Hepatic stellate cell (primary cell): ENCODE measurements at regions not wholly inside any gene's neighbourhood (a gene's known extent, or its start where the extent isn't known, plus 50 kb on each side); places are given as distances from the start of the nearest gene placed in this dataset.
"Not testable (repeated sequence)": the region's sequence is repeated elsewhere in the genome, so short reads cannot be mapped to it uniquely, and the experiment has no call there.

Experiments
- DNase-seq: peaks from one replicate; pipeline ENCODE4 v3.0.0; 2011; ENCODE audit warnings: low spot score

DNA sequence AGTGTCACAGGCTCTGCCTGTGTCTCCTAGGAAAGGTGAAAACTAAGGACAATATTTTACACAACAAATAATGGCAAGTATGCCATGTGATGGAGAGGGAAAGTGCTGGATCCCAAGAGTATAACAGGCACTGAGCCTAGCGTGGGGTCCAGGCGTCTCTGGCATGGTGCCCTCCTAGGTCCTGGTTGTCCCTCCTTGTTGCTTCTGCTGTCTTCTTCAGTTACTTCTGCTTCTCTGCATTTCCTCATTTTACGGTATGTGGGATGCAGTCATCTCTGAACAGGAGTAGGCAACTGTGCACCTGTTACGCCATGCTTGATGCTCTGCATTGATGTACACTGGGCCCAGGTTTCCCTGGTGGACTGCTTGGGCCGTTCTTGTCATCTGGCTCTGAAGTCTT, 1480.8 kb downstream of the FOXD4L5 start:
- not testable (repeated sequence) for DNase-seq

DNA sequence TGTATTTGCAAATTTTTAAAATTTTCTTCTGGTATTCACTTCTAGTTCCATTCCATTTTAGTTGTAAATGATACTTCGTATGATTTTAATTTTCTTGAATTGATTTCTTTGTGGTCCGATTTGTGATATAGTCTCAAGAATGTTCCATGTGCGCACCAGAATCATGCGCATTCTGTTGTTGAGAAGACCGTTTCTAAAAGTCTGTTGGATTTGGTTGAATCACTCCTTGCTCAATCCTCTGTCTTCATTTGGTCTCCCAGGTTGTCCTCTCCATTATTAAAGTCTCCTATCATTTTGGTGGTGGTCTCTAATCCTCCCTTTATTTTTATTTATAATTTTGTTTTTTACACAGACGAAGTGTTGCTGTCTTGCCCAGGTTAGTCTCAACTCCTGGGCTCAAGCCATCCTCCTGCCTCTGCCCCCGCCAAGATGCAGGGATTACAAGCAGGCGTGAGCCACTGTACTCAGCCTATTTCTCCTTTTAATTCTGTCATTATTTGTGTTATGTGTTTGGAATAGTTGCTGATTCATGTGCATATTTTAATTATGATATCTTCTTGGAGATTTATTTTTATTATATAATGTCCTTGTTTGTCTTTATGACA, 1490.8 kb downstream of the FOXD4L5 start:
- DNase-seq: not testable (repeated sequence)

DNA sequence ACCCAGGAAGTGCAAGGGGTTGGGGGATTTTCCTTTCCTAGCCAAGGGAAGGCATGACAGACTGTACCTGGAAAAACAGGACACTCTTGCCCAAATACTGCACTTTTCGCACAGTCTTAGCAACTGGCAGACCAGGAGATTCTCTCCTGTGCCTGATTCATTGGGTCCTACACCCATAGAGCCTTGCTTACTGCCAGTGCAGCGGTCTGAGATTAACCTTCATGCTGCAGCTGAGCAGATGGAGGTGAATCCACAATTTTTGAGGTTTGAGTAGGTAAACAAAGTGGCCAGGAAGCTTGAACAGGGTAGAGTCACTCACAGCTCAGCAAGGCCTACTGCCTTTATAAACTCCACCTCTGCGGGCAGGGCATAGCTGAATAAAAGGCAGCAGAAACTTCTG, 1497.6 kb downstream of the FOXD4L5 start:
- not testable (repeated sequence) for DNase-seq

DNA sequence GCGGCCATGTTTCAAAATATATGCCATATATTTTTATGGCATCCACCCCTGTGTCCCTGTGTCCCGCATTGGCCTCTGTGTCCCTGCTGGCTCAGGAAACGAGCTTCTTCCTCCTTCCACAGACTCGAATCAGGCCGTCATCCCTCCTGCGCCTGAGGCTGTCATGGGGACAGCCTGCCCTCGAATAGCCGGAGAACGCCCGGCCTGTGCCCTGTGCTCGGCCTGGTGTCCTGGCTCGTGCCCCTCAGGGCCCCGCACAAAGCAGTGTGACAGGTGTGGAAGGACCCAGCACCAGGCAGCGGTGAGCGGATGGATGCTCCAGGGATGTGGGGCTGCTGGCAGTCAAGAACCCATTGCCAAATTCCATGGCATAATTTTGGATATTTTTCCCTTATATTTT, 1500.0 kb downstream of the FOXD4L5 start:
- DNase-seq: not testable (repeated sequence)

DNA sequence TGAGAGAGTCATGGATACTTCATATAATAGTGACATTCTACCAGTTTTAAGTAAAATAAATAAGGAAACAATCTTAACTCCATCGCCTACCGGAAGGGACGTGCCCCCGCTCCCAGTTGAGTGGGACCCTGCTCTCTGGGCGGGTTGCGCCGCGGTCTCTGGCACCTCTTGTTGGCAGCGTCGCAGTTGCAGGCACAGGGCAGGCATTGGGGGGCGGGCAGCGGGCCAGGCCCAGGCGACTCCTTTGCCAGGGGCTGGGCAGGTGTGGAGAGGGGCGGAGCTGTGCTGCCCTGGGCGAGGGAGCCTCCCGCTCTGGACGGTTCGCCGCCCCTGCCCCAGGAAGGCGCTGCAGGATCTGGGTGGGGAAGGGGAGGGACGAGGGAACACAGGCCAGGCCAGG, 1500.6 kb downstream of the FOXD4L5 start:
- DNase-seq: not testable (repeated sequence)

DNA sequence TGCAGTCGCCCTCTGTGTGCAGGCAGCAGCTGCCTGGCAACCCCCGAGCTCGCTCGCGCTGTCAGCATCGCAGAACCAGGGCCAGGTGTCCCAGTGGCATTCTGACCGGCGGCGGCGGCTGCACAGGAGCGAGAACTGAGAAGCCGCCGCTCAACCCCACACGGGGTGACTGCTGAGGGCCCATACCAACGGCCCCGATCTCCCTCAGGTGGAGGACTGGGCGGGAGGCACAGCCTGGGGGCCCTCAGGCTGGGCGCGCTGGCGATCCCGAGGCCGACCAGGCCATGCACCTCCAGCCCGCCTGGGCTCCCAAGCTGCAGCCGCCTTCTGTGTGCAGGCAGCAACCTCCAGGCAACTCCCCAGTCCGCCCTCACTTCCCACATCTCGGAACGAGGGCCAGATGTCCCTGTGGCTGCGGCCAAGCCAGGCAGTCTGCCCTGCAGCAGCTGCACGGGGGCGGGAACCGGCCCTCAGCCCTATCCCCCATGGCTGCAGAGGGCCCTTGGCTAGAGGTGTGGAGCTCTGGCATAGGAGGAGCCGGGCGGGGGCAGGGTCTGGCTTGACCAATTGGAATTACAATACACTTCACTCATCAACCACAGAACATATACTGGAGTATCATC, 1503.1 kb downstream of the FOXD4L5 start:
- DNase-seq: not testable (repeated sequence)

DNA sequence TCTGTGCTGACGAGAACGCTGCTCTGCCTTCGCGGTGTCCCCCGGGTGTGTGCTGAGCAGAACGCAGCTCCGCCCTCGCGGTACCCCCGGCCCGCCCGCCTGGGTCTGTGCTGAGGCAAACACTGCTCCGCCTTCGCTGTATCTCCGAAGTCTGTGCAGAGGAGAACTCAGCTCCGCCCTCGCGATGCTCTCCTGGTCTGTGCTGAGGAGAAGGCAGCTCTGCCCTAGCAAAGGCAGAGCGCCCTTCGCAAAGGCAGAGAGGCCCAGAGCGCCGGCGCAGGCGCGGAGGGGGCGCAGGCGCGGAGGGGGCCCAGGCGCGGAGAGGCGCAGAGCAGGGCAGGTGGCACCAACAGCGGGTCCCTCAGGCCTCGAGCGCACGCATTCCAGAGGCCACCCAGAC, 1503.6 kb downstream of the FOXD4L5 start:
- DNase-seq: not testable (repeated sequence)

DNA sequence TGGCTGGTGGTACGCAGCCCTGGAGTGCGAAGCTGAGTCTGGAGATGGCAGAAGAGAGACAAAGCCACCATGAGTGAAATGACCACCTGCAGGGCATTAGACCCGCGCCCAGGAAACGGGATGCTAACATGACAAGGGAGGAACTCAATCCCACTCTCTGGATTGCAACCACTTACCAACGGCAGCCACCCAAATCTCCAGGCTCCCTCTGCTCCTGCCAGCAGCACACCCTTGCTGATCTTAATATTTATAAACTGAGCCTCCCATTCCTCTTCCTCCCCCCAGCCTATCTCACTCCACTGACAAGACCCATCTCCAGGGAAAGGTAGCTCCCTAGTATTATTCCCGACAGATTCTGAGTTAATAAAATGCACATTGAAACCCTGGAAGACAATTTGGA, 1508.8 kb downstream of the FOXD4L5 start:
- not testable (repeated sequence) for DNase-seq

DNA sequence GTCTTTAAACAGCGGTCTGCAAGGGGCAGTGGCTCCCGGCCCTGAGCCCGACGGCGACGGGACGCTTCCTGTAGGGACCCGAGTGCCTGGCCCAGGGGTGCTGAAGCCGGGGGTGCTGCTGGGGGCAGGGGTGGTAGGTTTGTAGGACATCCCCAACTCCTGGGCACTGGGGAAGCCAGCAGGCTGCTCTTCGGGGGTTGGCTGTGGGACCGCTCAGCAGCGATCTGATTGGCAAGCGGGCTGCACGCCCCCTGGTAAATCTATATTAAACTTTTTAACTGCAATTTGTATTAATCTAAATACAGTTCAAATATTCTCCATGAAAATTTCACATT, 1510.0 kb downstream of the FOXD4L5 start:
- DNase-seq: not testable (repeated sequence)

DNA sequence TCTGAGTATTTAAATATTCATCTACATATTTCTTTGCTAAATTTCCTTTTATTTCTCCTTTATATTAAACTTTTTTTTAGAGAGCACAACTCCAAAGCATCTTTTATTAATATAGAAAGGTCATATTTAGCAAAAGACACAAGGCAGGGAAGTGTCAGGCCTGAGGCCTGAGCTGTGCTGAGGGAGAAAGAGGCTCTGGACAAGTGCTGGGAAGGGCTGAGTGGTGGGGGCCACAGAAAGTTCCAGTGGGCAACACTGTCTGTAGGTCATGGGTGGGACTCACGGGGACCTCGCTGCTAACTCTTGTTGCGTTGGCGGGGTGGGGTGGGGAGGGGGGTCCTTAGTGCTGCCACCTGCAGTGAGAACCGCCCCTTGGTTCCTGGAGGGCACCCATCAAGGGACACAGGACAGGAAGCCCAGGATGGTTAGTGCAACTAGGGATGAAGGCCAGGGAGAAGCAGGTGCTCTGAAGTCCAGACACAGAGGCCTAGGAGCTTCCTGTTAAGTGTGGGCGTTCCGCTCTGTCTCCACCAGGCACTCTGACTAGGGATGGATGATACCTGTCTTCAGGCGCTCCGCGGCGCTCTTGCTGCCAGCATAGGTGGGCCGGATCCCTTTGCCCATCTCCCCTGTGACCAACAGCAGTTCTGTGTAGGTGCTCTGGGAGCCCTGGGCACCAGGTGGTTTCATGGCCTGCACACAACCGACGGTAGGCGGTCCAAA, 1510.5 kb downstream of the FOXD4L5 start:
- not testable (repeated sequence) for DNase-seq

DNA sequence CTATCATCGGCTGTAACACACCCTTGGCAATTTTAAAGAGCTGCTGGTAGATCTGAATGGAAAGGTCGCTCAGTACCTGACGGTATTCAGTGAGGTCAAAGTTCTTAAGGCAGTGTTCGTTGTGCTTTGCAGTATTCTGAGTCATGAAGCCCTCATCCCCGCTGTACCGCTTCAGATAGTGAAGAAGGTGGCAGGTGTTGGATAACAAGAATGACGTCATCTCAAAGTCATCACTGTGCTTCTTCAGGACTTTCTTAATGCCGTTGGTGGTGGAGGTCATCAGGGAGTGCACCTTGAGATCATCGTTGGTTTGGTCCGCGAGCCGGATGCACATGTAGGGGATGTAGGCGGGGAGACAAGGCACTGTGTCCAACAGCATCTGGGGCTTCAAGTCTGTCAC, 1522.8 kb downstream of the FOXD4L5 start:
- DNase-seq: not testable (repeated sequence)

DNA sequence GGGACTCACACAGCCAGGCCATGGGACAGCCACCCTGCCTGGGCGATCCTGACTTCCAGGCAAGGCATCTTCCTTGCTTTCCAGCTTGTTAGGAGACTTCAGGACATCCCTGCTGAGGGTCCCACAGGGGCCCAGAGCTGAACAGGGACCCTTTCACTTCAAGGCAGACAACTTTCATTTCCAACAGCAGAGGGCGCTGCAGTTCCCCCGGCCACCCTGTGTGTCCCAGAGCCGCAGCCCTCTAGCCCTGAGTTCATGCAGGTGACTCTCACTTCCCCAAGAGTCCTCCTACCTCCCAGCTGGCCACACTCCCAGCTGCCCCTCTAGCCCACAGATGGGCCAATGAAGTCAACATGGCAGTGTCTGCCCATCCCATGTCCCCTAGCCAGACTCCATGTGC, 1556.0 kb downstream of the FOXD4L5 start:
- not testable (repeated sequence) for DNase-seq

DNA sequence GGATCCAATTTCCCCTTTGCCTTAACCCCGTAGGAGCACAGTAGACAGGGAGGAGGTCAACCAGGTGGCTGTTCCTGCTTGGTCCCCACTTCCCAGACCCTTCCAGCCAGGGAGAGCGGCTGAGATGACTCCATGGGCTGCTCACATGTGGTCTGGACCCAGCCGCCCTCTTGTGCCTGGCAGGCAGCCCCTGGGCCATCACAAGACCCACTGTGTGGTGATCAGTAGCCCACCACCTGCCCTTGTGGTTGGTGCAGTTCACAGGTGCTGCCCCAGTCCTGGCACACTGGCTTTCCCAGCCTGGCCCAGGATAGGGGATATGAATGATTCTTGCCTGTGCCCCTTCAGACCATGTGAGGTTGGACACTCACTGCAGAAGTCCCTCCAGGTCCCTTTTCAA, 1556.7 kb downstream of the FOXD4L5 start:
- no peak for DNase-seq

DNA sequence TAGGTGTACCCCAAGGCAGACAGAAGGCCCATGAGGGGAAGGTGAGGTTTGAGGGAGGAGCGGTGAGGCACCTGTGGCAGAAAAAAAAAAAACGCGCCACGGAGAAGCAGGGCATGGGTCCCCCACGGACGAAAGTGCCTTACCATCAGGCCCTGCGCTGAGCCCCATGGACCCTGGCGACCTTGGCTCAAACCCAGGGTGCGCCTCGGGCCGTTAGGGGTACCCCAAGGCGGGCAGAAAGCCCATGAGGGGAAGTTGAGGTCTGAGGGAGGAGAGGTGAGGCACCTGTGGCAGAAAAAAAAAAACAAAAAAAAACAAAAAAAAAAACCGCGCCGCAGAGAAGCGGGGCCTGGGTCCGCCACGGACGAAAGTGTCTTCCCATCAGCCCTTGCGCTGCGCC, 1576.7 kb downstream of the FOXD4L5 start:
- not testable (repeated sequence) for DNase-seq

DNA sequence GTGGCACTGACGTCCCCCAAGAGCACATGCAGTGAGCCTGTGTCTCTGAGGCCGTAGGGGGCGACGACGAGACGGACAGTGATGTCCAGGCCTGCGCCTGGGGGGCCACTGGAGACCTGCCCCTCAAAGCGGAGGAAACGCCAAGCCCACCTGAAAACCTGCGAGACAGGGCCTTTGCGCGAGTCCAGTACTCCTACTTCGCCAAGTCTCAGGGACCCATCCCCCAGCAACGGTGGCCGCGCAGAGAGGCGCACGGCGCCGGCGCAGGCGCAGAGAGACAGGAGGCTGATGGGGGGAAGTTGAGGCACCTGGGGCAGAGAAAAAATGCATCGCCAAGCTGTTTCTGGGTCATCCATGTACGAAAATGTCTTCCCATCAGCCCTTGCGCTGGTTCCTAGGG, 1580.6 kb downstream of the FOXD4L5 start:
- DNase-seq: not testable (repeated sequence)

DNA sequence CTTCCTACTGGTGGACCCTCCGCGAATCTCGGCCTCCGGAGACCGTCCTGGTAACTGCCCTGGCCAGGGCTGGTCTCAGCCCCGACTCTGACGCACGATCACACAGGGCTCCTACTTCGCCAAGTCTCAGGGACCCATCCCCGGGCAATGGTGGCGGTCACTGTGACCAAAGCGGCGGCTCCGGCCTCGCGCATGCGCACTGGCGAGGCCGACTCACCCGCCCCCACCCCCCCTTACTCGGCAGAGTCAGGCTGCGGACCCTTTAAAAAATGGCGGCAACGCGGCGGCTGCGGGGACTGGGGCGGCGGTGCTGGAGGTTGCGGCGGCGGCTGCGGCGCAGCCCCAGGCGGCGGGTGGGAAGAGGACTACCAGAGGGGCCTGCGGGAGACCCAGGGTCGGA, 1581.3 kb downstream of the FOXD4L5 start:
- DNase-seq: not testable (repeated sequence)

DNA sequence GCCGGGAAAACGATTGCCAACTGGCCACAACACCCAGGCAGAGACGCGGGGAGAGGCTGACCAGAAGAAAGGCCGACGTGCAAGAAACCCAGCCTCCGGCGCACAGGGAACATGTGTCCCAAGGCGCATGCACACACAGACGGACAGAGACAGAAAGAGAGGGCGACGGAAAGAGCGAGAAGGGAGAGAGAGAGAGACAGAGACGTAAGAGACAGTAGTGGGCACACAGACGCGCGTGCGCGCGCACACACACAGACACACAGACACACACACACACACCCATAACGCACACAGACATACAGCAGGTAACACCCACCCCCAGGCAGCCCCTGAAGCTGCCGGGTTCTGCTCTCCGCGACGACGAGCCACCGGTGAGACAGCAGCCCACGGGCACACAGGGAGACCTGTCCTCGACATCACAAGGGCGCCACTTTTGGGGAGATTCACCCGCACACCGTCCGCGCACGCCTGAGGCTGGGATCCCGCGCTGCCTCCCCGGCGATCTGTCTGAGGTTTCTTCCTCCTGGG, 1581.8 kb downstream of the FOXD4L5 start:
- DNase-seq: not testable (repeated sequence)
